ENCODE measurements at regions not wholly inside any gene's neighbourhood (a gene's known extent, or its start where the extent isn't known, plus 50 kb on each side); places are given as distances from the start of the nearest gene placed in this dataset.

DNA sequence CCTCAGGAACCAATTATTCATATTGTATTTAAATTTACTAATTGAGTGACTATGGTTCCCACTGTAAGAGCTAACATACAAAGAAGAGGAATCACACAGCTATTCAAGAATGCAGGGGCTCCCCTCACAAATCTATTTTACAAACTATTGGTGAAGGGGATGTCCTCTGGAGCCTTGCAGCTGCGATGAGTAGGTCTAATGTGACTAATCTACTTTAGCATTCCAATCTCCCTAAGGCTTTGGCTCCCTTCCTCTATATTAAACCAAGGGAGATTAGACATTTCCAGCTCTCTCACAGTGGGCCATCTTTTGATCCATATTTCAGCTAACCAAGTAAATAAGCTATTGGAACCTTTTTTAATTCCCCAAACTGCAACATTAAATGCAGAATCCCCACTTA is 514.2 kb upstream of the BCHE start:
- TF ChIP-seq, protein P1, sequence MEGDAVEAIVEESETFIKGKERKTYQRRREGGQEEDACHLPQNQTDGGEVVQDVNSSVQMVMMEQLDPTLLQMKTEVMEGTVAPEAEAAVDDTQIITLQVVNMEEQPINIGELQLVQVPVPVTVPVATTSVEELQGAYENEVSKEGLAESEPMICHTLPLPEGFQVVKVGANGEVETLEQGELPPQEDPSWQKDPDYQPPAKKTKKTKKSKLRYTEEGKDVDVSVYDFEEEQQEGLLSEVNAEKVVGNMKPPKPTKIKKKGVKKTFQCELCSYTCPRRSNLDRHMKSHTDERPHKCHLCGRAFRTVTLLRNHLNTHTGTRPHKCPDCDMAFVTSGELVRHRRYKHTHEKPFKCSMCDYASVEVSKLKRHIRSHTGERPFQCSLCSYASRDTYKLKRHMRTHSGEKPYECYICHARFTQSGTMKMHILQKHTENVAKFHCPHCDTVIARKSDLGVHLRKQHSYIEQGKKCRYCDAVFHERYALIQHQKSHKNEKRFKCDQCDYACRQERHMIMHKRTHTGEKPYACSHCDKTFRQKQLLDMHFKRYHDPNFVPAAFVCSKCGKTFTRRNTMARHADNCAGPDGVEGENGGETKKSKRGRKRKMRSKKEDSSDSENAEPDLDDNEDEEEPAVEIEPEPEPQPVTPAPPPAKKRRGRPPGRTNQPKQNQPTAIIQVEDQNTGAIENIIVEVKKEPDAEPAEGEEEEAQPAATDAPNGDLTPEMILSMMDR (IDR thresholded peaks at IDR 0.05; ENCODE audit: low read depth, low read length, poor library complexity, severe bottlenecking), result no peak
- no peak for TF ChIP-seq EZH2phosphoT487 (IDR thresholded peaks at IDR 0.05; ENCODE audit: borderline replicate concordance, low read length)
